SJCRH30 (cell line): ENCODE measurements at regions not wholly inside any gene's neighbourhood (a gene's known extent, or its start where the extent isn't known, plus 50 kb on each side); places are given as distances from the start of the nearest gene placed in this dataset.

ENCODE experiments used
- DNase-seq, 2 experiments: peaks; one replicate each; pipeline ENCODE4 v3.0.0-alpha.2; 2015 to 2020
- H3K27ac ChIP-seq: fragments of 250-450 bp; sonication (Bioruptor Pico); 2 replicates; pipeline ENCODE4 v1.5.1; 2020; ENCODE audit warnings: mild to moderate bottlenecking, moderate library complexity
- H3K27me3 ChIP-seq: fragments of 250-450 bp; sonication (Bioruptor Pico); 2 replicates; pipeline ENCODE4 v1.5.1; 2020; ENCODE audit warnings: mild to moderate bottlenecking, moderate library complexity
- H3K36me3 ChIP-seq: fragments of 250-450 bp; sonication (Bioruptor Pico); 2 replicates; pipeline ENCODE4 v1.5.1; 2020; ENCODE audit warnings: mild to moderate bottlenecking, moderate library complexity
- H3K4me1 ChIP-seq: fragments of 250-450 bp; sonication (Bioruptor Pico); 2 replicates; pipeline ENCODE4 v1.5.1; 2020; ENCODE audit warnings: mild to moderate bottlenecking, moderate library complexity
- H3K4me3 ChIP-seq: fragments of 250-450 bp; sonication (Bioruptor Pico); 2 replicates; pipeline ENCODE4 v1.5.1; 2020; ENCODE audit warnings: mild to moderate bottlenecking, moderate library complexity
- H3K9me3 ChIP-seq: fragments of 250-450 bp; sonication (Bioruptor Pico); replicated peaks from 2 replicates; pipeline ENCODE4 v1.5.1; 2020; ENCODE audit warnings: mild to moderate bottlenecking, moderate library complexity

- H3K27me3 ChIP-seq: no peaks in the 10 kb centered on the region
- no peaks in the 10 kb centered on the region for H3K9me3 ChIP-seq
- H3K4me3 ChIP-seq: no peak overlapping the region
- H3K27ac ChIP-seq: no peak overlapping the region
- no peaks in the 10 kb centered on the region for H3K36me3 ChIP-seq
- DNase-seq: no peak
- H3K4me1 ChIP-seq: no peaks in the 10 kb centered on the region
These were observed 97.9 kb downstream of the YIPF5 start for GRCh38 chr5:144072518-144072927.

GRCh38 chr5:144076521-144077083 lies 93.9 kb downstream of the YIPF5 start:
- no peak for DNase-seq
- Histone ChIP-seq H3K36me3 (no peaks in the 10 kb centered on the region), H3K4me3 (no peak overlapping the region), H3K27ac (no peak overlapping the region), H3K9me3 (no peaks in the 10 kb centered on the region), H3K27me3 (no peaks in the 10 kb centered on the region), H3K4me1 (no peaks in the 10 kb centered on the region)

GRCh38 chr5:144083185-144083584 lies 87.3 kb downstream of the YIPF5 start:
- DNase-seq: no peak
- no peaks in the 10 kb centered on the region for H3K4me1 ChIP-seq
- H3K27ac ChIP-seq: no peak overlapping the region
- H3K36me3 ChIP-seq: no peaks in the 10 kb centered on the region
- H3K4me3 ChIP-seq: no peak overlapping the region
- H3K9me3 ChIP-seq: no peaks in the 10 kb centered on the region
- no peaks in the 10 kb centered on the region for H3K27me3 ChIP-seq

- no peak for DNase-seq
These were observed 85.5 kb downstream of the YIPF5 start for GRCh38 chr5:144084971-144085370.

GRCh38 chr5:144085381-144085780 lies 85.1 kb downstream of the YIPF5 start:
- no peak overlapping the region for H3K27ac ChIP-seq

More at GRCh38 chr5:144084971-144085370, 85.5 kb downstream of the YIPF5 start:
- H3K9me3 ChIP-seq: no peaks in the 10 kb centered on the region
- no peak overlapping the region for H3K27ac ChIP-seq
- no peaks in the 10 kb centered on the region for H3K36me3 ChIP-seq
- no peak overlapping the region for H3K4me3 ChIP-seq
- no peaks in the 10 kb centered on the region for H3K27me3 ChIP-seq
- no peaks in the 10 kb centered on the region for H3K4me1 ChIP-seq

GRCh38 chr5:144086295-144086694 lies 84.2 kb downstream of the YIPF5 start:
- Histone ChIP-seq H3K4me3 (no peak overlapping the region), H3K36me3 (no peaks in the 10 kb centered on the region), H3K4me1 (no peaks in the 10 kb centered on the region), H3K27me3 (no peaks in the 10 kb centered on the region), H3K9me3 (no peaks in the 10 kb centered on the region), H3K27ac (no peak overlapping the region)
- DNase-seq: no peak

More at GRCh38 chr5:144085381-144085780, 85.1 kb downstream of the YIPF5 start:
- Histone ChIP-seq H3K36me3 (no peaks in the 10 kb centered on the region), H3K4me1 (no peaks in the 10 kb centered on the region), H3K4me3 (no peak overlapping the region), H3K9me3 (no peaks in the 10 kb centered on the region), H3K27me3 (no peaks in the 10 kb centered on the region)
- no peak for DNase-seq

GRCh38 chr5:144087576-144087975 lies 82.9 kb downstream of the YIPF5 start:
- Histone ChIP-seq H3K36me3 (no peaks in the 10 kb centered on the region), H3K4me3 (no peak overlapping the region), H3K4me1 (no peaks in the 10 kb centered on the region), H3K9me3 (no peaks in the 10 kb centered on the region), H3K27me3 (no peaks in the 10 kb centered on the region), H3K27ac (no peak overlapping the region)
- DNase-seq: no peak

- H3K27ac ChIP-seq: no peak overlapping the region
- H3K27me3 ChIP-seq: no peaks in the 10 kb centered on the region
- no peaks in the 10 kb centered on the region for H3K9me3 ChIP-seq
- H3K36me3 ChIP-seq: no peaks in the 10 kb centered on the region
- no peak for DNase-seq
- no peaks in the 10 kb centered on the region for H3K4me1 ChIP-seq
- no peak overlapping the region for H3K4me3 ChIP-seq
These were observed 82.0 kb downstream of the YIPF5 start for GRCh38 chr5:144088206-144089064.

GRCh38 chr5:144089401-144090021 lies 80.9 kb downstream of the YIPF5 start:
- no peaks in the 10 kb centered on the region for H3K4me1 ChIP-seq
- H3K36me3 ChIP-seq: no peaks in the 10 kb centered on the region
- no peaks in the 10 kb centered on the region for H3K9me3 ChIP-seq
- H3K4me3 ChIP-seq: no peak overlapping the region
- no peaks in the 10 kb centered on the region for H3K27me3 ChIP-seq
- H3K27ac ChIP-seq: no peak overlapping the region
- DNase-seq: no peak

- H3K9me3 ChIP-seq: no peaks in the 10 kb centered on the region
- no peak overlapping the region for H3K4me3 ChIP-seq
- no peaks in the 10 kb centered on the region for H3K27me3 ChIP-seq
- no peak overlapping the region for H3K27ac ChIP-seq
- H3K36me3 ChIP-seq: no peaks in the 10 kb centered on the region
- no peak for DNase-seq
- no peaks in the 10 kb centered on the region for H3K4me1 ChIP-seq
These were observed 78.0 kb downstream of the YIPF5 start for GRCh38 chr5:144092508-144092907.

- Histone ChIP-seq H3K4me1 (no peaks in the 10 kb centered on the region), H3K36me3 (no peaks in the 10 kb centered on the region), H3K9me3 (no peaks in the 10 kb centered on the region), H3K27me3 (no peaks in the 10 kb centered on the region), H3K4me3 (no peak overlapping the region), H3K27ac (no peak overlapping the region)
- no peak for DNase-seq
These were observed 77.1 kb downstream of the YIPF5 start for GRCh38 chr5:144093400-144093799.

GRCh38 chr5:144093868-144094267 lies 76.6 kb downstream of the YIPF5 start:
- Histone ChIP-seq H3K27me3 (no peaks in the 10 kb centered on the region), H3K36me3 (no peaks in the 10 kb centered on the region), H3K27ac (no peak overlapping the region), H3K4me1 (no peaks in the 10 kb centered on the region), H3K9me3 (no peaks in the 10 kb centered on the region), H3K4me3 (no peak overlapping the region)
- no peak for DNase-seq

- Histone ChIP-seq H3K4me3 (no peak overlapping the region), H3K27ac (no peak overlapping the region), H3K27me3 (no peaks in the 10 kb centered on the region), H3K36me3 (no peaks in the 10 kb centered on the region), H3K4me1 (no peaks in the 10 kb centered on the region), H3K9me3 (no peaks in the 10 kb centered on the region)
- DNase-seq: no peak
These were observed 69.8 kb downstream of the YIPF5 start for GRCh38 chr5:144100702-144101101.

GRCh38 chr5:144101616-144102015 lies 68.8 kb downstream of the YIPF5 start:
- H3K9me3 ChIP-seq: no peaks in the 10 kb centered on the region
- H3K36me3 ChIP-seq: no peaks in the 10 kb centered on the region
- H3K27ac ChIP-seq: no peak overlapping the region
- no peaks in the 10 kb centered on the region for H3K4me1 ChIP-seq
- no peak overlapping the region for H3K4me3 ChIP-seq
- no peaks in the 10 kb centered on the region for H3K27me3 ChIP-seq
- no peak for DNase-seq

- no peak overlapping the region for H3K4me3 ChIP-seq
- no peaks in the 10 kb centered on the region for H3K27me3 ChIP-seq
- H3K27ac ChIP-seq: no peak overlapping the region
- H3K9me3 ChIP-seq: no peaks in the 10 kb centered on the region
- H3K36me3 ChIP-seq: no peaks in the 10 kb centered on the region
- DNase-seq: no peak
- H3K4me1 ChIP-seq: no peaks in the 10 kb centered on the region
These were observed 68.1 kb downstream of the YIPF5 start for GRCh38 chr5:144102361-144102760.
